Skeletal muscle satellite cell (primary cell): ENCODE measurements at regions not wholly inside any gene's neighbourhood (a gene's known extent, or its start where the extent isn't known, plus 50 kb on each side); places are given as distances from the start of the nearest gene placed in this dataset.
"Not testable (repeated sequence)": the region's sequence is repeated elsewhere in the genome, so short reads cannot be mapped to it uniquely, and the experiment has no call there.

ENCODE experiments used
- H3K27me3 ChIP-seq: 2 replicates; pipeline ENCODE4 v1.7.0; 2013; ENCODE audit warnings: low read length; ENCODE audit not compliant: control insufficient read depth, insufficient read depth
- H3K36me3 ChIP-seq: 2 replicates; pipeline ENCODE4 v1.7.0; 2013; ENCODE audit warnings: mild to moderate bottlenecking, control low read depth, low read length; ENCODE audit not compliant: insufficient read depth
- H3K4me1 ChIP-seq: 2 replicates; pipeline ENCODE4 v1.7.0; 2013; ENCODE audit warnings: low read length; ENCODE audit not compliant: control insufficient read depth, insufficient read depth
- H3K4me2 ChIP-seq: 2 replicates; pipeline ENCODE4 v1.7.0; 2013; ENCODE audit warnings: mild to moderate bottlenecking, low read length
- H3K4me3 ChIP-seq: 2 replicates; pipeline ENCODE4 v1.7.0; 2013; ENCODE audit warnings: low read length
- H3K9ac ChIP-seq: 2 replicates; pipeline ENCODE4 v1.7.0; 2013; ENCODE audit warnings: mild to moderate bottlenecking, low read depth, low read length, moderate library complexity
- H3K9me3 ChIP-seq: replicated peaks from 2 replicates; pipeline ENCODE4 v1.7.0; 2013; ENCODE audit warnings: mild to moderate bottlenecking, control low read depth, low read length

DNA sequence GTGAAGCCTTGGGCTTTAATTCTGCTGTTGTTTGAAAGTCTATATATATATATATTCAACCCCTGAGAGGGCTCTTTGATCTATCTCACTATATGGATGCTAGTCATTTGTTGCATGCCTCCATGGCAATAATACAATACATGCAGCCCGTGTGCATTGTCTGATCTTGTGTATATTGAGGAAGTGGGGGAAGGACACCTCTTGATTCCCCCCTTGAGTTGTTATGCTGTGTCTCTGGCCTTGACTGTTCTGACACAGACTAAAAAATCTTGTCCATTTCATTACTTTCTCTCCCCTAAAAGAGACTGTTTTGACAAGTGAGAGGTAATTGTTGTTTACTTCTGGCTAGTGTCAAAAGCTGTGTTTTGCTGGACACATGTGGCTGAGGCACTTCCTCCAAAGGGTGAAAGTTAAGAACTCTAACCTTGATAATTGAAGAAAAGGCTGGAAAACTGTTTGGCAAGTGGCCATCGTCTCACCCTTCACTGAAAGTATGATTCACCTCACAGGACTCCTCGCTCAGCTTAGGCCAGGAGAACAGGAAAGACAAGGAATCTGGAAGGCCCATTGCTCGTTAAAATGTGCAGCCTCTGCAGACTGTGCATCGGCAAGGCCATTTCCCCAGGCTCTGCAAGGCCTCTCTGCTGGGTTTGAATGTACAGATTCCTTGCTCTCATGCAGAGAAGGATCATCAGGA is 304.0 kb downstream of the PRELID2 start:
- Histone ChIP-seq H3K9ac (no peak overlapping the region), H3K9me3 (no peaks in the 10 kb centered on the region), H3K4me1 (peaks cover 10% of the 10 kb centered on the region), H3K4me2 (no peak overlapping the region), H3K4me3 (no peak overlapping the region), H3K36me3 (no peaks in the 10 kb centered on the region), H3K27me3 (no peaks in the 10 kb centered on the region)

DNA sequence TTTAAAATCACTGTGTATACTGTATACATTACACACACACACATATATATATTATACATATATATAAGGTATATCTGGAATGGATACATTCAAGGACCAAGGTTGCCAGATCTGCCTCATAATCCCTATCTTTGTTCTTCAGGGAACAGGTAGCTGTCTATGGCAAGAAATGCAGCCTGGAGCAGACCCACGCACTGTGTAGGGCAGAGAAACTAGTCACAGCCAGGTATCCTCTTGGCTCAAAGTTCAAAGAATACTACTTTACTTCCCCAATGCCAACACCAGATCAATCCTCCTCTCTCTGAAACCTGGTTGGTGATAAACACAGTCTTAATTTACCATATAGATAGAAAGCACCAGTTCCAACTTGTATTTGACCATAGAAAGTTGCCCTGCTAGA is 313.6 kb downstream of the PRELID2 start:
- H3K9me3 ChIP-seq = no peaks in the 10 kb centered on the region
- H3K36me3 ChIP-seq = no peaks in the 10 kb centered on the region
- no peak overlapping the region for H3K4me2 ChIP-seq
- H3K9ac ChIP-seq = no peak overlapping the region
- H3K4me3 ChIP-seq = no peak overlapping the region
- no peaks in the 10 kb centered on the region for H3K4me1 ChIP-seq
- no peaks in the 10 kb centered on the region for H3K27me3 ChIP-seq

DNA sequence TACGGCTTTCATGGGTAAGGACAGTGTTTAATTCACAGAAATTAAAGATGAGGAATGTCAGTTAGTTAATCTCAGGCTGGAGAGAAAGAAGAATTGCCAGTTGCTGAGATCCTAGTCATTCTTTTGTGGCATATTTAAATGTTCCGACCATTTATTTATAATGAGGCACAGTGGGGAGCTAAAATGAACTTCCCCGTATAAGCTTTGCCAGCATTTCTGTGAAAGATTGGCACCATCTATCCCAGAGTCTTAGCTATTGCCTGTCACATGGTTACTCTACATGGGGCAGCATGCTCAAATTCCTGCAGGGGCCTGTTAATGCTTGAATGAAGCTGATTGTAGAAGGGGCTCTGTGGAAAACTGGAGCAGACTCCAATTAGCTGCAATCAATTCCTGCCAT is 314.1 kb downstream of the PRELID2 start:
- Histone ChIP-seq H3K4me3 (no peak overlapping the region), H3K9me3 (no peaks in the 10 kb centered on the region), H3K36me3 (no peaks in the 10 kb centered on the region), H3K9ac (no peak overlapping the region), H3K4me2 (no peak overlapping the region), H3K27me3 (no peaks in the 10 kb centered on the region), H3K4me1 (no peaks in the 10 kb centered on the region)

DNA sequence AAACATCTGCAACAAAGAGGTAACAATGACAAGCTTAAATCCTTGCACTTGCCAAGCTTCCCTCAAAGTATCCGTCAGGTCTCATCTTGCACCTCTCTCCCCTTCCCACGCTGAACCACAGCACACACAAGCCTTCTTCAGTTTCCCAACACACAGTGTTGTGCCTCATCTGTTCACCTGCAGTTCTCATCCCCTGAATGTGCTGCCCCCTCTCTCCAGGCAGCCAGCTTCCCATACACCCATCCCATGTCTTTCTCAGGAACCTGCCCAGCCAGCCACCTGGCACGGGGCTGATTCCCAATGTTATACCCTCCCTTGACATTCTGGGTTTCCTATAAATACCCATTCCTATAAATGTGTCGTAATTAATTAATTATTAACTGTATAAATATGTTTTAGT is 314.8 kb downstream of the PRELID2 start:
- H3K4me1 ChIP-seq = no peaks in the 10 kb centered on the region
- no peaks in the 10 kb centered on the region for H3K36me3 ChIP-seq
- no peaks in the 10 kb centered on the region for H3K9me3 ChIP-seq
- no peaks in the 10 kb centered on the region for H3K27me3 ChIP-seq
- no peak overlapping the region for H3K4me3 ChIP-seq
- H3K4me2 ChIP-seq = no peak overlapping the region
- H3K9ac ChIP-seq = no peak overlapping the region

DNA sequence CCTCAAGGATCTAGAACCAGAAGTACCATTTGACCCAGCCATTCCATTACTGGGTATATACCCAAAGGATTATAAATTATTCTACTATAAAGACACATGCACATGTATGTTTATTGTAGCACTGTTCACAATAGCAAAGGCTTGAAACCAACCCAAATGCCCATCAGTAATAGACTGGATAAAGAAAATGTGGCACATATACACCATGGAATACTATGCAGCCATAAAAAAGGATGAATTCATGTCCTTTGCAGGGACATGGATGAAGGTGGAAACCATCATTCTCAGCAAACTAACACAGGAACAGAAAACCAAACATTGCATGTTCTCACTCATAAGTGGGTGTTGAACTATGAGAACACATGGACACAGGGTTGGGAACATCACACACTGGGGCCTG is 317.6 kb downstream of the PRELID2 start:
- H3K4me2 ChIP-seq, H3K9ac ChIP-seq, H3K4me1 ChIP-seq, H3K36me3 ChIP-seq, H3K9me3 ChIP-seq, H3K4me3 ChIP-seq, H3K27me3 ChIP-seq: not testable (repeated sequence)

DNA sequence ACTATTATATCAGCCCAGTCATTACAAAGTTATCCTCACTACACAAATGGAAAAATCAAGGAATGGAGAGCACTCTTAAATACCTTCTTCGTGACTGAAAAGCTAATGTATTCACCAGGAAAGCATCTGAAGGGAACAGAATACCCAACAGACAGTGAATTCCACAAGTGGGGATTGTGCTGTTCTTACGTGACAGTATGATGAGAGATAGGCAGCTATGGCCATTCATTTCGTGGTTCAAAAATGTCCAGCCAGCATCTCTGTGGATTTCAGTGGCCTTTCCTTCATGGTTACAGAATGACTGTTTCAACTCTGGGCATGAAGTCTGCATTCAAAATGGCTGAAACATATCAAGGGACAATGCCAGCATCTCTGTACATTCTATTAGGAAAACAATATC is 323.8 kb downstream of the PRELID2 start:
- Histone ChIP-seq H3K4me1 (peaks cover 9% of the 10 kb centered on the region), H3K4me2 (no peak overlapping the region), H3K4me3 (no peak overlapping the region), H3K36me3 (no peaks in the 10 kb centered on the region), H3K27me3 (no peaks in the 10 kb centered on the region), H3K9me3 (no peaks in the 10 kb centered on the region), H3K9ac (no peak overlapping the region)

DNA sequence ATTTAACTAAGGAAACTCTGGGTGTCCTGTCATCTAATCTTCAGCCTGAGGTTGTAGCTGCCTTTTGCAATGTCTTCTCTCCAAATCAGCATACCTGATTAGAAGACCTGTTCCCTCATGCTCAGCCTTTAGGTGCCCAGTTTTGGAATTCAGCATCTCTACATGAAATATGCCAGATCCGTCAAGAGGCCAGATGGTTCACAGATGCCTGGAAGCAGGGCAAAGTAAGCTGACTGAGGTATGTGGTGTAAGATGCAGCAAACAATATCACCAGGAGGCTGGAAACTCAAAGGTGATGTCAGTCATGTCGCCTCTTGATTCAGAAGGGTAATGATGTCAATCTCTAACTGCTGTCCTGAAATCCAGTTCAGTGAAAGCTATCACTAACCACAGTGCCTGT is 324.4 kb downstream of the PRELID2 start:
- no peaks in the 10 kb centered on the region for H3K36me3 ChIP-seq
- H3K4me2 ChIP-seq = no peak overlapping the region
- peaks cover 9% of the 10 kb centered on the region for H3K4me1 ChIP-seq
- H3K4me3 ChIP-seq = no peak overlapping the region
- no peak overlapping the region for H3K9ac ChIP-seq
- no peaks in the 10 kb centered on the region for H3K27me3 ChIP-seq
- no peaks in the 10 kb centered on the region for H3K9me3 ChIP-seq

DNA sequence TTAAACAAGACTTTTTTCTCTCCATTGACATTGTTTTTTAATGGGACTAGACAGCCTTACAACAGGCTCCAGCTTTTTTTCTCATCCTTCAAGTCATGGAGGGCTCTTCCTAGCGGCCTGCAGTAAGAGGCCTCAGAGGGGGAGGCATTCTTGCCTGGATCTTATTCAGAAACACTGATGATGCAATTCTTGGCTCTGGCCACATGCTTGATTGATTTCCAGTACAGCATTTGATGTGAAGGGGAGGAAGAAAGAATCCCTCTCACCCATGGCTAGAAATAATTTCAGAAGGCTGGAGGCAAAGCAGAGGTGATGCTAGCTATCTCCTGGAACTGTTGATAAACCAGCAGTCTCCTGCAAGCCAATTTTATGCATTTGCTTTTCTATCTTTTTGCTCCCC is 324.8 kb downstream of the PRELID2 start:
- no peak overlapping the region for H3K4me3 ChIP-seq
- H3K36me3 ChIP-seq = no peaks in the 10 kb centered on the region
- no peaks in the 10 kb centered on the region for H3K27me3 ChIP-seq
- H3K4me2 ChIP-seq = no peak overlapping the region
- H3K4me1 ChIP-seq = peaks cover 9% of the 10 kb centered on the region
- no peak overlapping the region for H3K9ac ChIP-seq
- no peaks in the 10 kb centered on the region for H3K9me3 ChIP-seq

DNA sequence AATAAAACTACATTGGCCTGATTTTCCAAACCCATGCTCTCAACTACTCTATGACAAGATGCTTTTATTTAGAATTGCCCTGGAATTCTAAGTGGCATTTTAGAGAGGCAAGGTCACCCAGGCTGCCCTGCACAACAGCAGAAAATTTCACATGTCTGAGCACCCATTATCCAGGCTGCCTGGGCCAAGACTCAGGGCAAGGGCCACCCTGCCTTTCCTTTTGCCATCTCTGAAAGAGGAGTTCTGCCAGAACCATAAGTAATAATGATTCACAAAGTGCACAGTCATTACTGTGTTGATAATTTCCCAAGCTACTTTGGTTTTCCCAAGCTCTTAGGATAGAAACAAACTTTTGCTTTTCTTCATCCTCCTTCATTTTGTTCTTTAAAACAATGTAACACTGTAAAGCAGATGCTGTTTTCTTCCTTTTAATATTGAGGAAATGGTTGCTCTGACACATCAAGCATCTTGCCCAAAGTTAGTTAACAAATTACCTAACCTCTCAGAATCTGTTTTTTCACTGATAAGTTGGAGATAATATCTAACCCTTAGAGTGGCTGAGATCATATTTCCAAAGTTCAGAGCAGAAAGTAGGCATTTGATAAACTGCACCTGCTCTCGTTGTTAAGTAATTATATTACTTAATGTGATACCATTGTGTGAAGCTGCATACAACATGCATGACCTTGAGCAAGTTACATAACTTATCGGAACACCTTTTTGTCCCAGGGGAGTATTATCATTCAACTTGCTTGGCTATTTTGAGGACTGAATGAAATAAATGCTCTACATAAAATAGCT is 325.6 kb downstream of the PRELID2 start:
- H3K27me3 ChIP-seq = no peaks in the 10 kb centered on the region
- H3K9ac ChIP-seq = no peak overlapping the region
- H3K9me3 ChIP-seq = no peaks in the 10 kb centered on the region
- no peaks in the 10 kb centered on the region for H3K36me3 ChIP-seq
- H3K4me1 ChIP-seq = peaks cover 9% of the 10 kb centered on the region
- no peak overlapping the region for H3K4me2 ChIP-seq
- H3K4me3 ChIP-seq = no peak overlapping the region

DNA sequence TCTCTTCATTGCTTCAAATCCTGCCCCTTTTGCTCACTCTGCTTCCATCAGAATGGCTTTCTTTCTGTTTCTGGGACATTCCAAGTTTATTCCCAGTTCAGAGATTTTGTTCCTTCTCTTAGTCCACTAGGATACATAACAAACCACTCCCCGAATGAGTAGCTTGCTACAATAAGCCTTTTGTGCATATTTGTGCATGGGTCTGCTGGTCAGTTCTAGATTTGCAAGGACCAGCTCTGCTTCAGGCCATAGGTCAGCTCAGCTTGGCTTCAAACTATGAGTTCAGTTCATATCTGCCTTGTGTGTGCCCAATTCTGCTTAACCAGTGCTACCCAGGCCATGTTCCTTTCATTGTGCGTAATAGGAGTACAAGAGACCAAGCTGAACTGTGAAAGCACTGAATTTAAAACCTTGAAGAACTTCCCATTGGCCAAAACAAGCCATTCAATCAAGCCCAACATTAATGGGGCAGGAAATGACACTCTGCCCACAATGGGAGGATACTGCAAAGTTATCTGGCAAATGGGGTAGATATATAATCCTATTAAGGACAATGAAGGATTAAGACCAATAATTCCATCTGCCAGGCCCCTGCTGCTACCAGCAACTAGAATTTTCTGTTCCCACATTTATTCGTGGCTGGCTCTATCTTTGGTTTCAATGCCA is 328.8 kb downstream of the PRELID2 start:
- peaks cover 9% of the 10 kb centered on the region for H3K4me1 ChIP-seq
- H3K4me3 ChIP-seq = no peak overlapping the region
- H3K9ac ChIP-seq = no peak overlapping the region
- H3K9me3 ChIP-seq = no peaks in the 10 kb centered on the region
- no peak overlapping the region for H3K4me2 ChIP-seq
- no peaks in the 10 kb centered on the region for H3K27me3 ChIP-seq
- no peaks in the 10 kb centered on the region for H3K36me3 ChIP-seq

DNA sequence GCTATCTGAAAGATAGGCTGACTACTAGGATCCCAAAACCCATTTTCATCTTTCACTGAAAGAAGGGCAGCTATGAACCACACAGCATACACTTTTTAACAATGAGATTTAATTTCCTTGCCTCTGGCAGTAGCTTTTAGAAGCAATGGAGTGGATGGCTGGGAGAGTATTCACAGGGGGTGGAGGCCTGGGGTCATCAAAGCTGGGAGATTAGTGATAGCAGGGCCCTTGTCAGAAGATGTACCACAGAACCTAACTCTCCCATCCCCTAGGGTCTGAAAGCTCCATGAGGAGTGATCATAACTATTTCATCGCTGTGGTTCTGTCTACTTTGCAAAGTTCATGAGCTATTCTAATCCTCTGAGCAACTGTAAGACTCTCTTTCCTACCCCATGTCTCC is 332.2 kb downstream of the PRELID2 start:
- Histone ChIP-seq H3K9ac (no peak overlapping the region), H3K27me3 (no peaks in the 10 kb centered on the region), H3K4me2 (no peak overlapping the region), H3K4me1 (peaks cover 5% of the 10 kb centered on the region), H3K36me3 (no peaks in the 10 kb centered on the region), H3K4me3 (no peak overlapping the region), H3K9me3 (no peaks in the 10 kb centered on the region)
